ENCODE measurements at regions not wholly inside any gene's neighbourhood (a gene's known extent, or its start where the extent isn't known, plus 50 kb on each side); places are given as distances from the start of the nearest gene placed in this dataset.

- intact Hi-C loops (cut with micrococcal nuclease): no loop called here
- ATAC-seq (no peak), DNase-seq (no peak)
- H3K4me3 Mint-ChIP-seq: no peak overlapping the region
- Histone ChIP-seq H3K27ac (ENCODE audit: low read length) (no peak overlapping the region), H3K4me1 (ENCODE audit: control insufficient read depth, insufficient read depth, low read length) (no peaks in the 10 kb centered on the region), H3K4me3 (ENCODE audit: low read length) (no peak overlapping the region), H3K9me3 (ENCODE audit: control insufficient read depth, insufficient read depth, low read length) (no peaks in the 10 kb centered on the region), H3K36me3 (ENCODE audit: control insufficient read depth, insufficient read depth, low read length) (no peaks in the 10 kb centered on the region), H3K27me3 (ENCODE audit: control insufficient read depth, insufficient read depth, low read length) (no peaks in the 10 kb centered on the region)
- no peaks in the 10 kb centered on the region for H3K4me1 Mint-ChIP-seq
- H3K9me3 Mint-ChIP-seq: peaks cover 0 to 12% of the 10 kb centered on the region in 2 donors
- TF ChIP-seq CTCF (IDR thresholded peaks at IDR 0.05): no peak
- H3K27me3 Mint-ChIP-seq (ENCODE audit: low read depth in 2 of 2): no peaks in the 10 kb centered on the region
- WGBS (ENCODE audit: insufficient coverage): 89% methylated on average over 1 of the region's 1 CpG
- H3K27ac Mint-ChIP-seq: no peak overlapping the region
- H3K36me3 Mint-ChIP-seq: no peaks in the 10 kb centered on the region
These were observed 532.4 kb downstream of the TLR4 start for GRCh38 chr9:118236625-118237024.

- H3K36me3 ChIP-seq (ENCODE audit: control insufficient read depth, insufficient read depth, low read length): no peaks in the 10 kb centered on the region
- H3K9me3 ChIP-seq (ENCODE audit: control insufficient read depth, insufficient read depth, low read length): no peaks in the 10 kb centered on the region
- Mint-ChIP-seq H3K4me1 (no peaks in the 10 kb centered on the region), H3K9me3 (peaks cover 0 to 7% of the 10 kb centered on the region in 2 donors), H3K27ac (no peak overlapping the region), H3K36me3 (no peaks in the 10 kb centered on the region), H3K27me3 (ENCODE audit: low read depth in 2 of 2) (no peaks in the 10 kb centered on the region), H3K4me3 (no peak overlapping the region)
- H3K27ac ChIP-seq (ENCODE audit: low read length): no peak overlapping the region
- no peaks in the 10 kb centered on the region for H3K27me3 ChIP-seq (ENCODE audit: control insufficient read depth, insufficient read depth, low read length)
- intact Hi-C loops (cut with micrococcal nuclease): no loop called here
- H3K4me1 ChIP-seq (ENCODE audit: control insufficient read depth, insufficient read depth, low read length): no peaks in the 10 kb centered on the region
- ATAC-seq (no peak), DNase-seq (no peak)
- TF ChIP-seq CTCF (IDR thresholded peaks at IDR 0.05): no peak
- no peak overlapping the region for H3K4me3 ChIP-seq (ENCODE audit: low read length)
These were observed 533.9 kb downstream of the TLR4 start for GRCh38 chr9:118238139-118238538.

GRCh38 chr9:118252027-118252426 is 547.8 kb downstream of the TLR4 start:
- no peak for TF ChIP-seq CTCF (IDR thresholded peaks at IDR 0.05)
- no peaks in the 10 kb centered on the region for H3K36me3 Mint-ChIP-seq
- no peaks in the 10 kb centered on the region for H3K4me1 Mint-ChIP-seq
- H3K27ac ChIP-seq (ENCODE audit: low read length): no peak overlapping the region
- no peaks in the 10 kb centered on the region for H3K9me3 ChIP-seq (ENCODE audit: control insufficient read depth, insufficient read depth, low read length)
- no peak overlapping the region for H3K4me3 Mint-ChIP-seq
- no peak overlapping the region for H3K27ac Mint-ChIP-seq
- H3K9me3 Mint-ChIP-seq: peaks cover 5 to 9% of the 10 kb centered on the region in 2 donors
- DNase-seq: no peak
- intact Hi-C loops (cut with micrococcal nuclease): no loop called here
- no peaks in the 10 kb centered on the region for H3K27me3 ChIP-seq (ENCODE audit: control insufficient read depth, insufficient read depth, low read length)
- no peaks in the 10 kb centered on the region for H3K27me3 Mint-ChIP-seq (ENCODE audit: low read depth in 2 of 2)
- H3K4me1 ChIP-seq (ENCODE audit: control insufficient read depth, insufficient read depth, low read length): no peaks in the 10 kb centered on the region
- no peaks in the 10 kb centered on the region for H3K36me3 ChIP-seq (ENCODE audit: control insufficient read depth, insufficient read depth, low read length)
- peak in 1 of 3 donors; percentile 49 for ATAC-seq
- no peak overlapping the region for H3K4me3 ChIP-seq (ENCODE audit: low read length)
- WGBS (ENCODE audit: insufficient coverage): 100% methylated on average over 1 of the region's 2 CpGs

GRCh38 chr9:118262191-118262590 is 558.0 kb downstream of the TLR4 start:
- Histone ChIP-seq H3K36me3 (ENCODE audit: control insufficient read depth, insufficient read depth, low read length) (no peaks in the 10 kb centered on the region), H3K27ac (ENCODE audit: low read length) (no peak overlapping the region), H3K27me3 (ENCODE audit: control insufficient read depth, insufficient read depth, low read length) (no peaks in the 10 kb centered on the region), H3K4me1 (ENCODE audit: control insufficient read depth, insufficient read depth, low read length) (no peaks in the 10 kb centered on the region), H3K4me3 (ENCODE audit: low read length) (no peak overlapping the region), H3K9me3 (ENCODE audit: control insufficient read depth, insufficient read depth, low read length) (no peaks in the 10 kb centered on the region)
- no peaks in the 10 kb centered on the region for H3K27me3 Mint-ChIP-seq (ENCODE audit: low read depth in 2 of 2)
- peaks cover 9% of the 10 kb centered on the region for H3K36me3 Mint-ChIP-seq
- no peak for TF ChIP-seq CTCF (IDR thresholded peaks at IDR 0.05)
- 86% methylated on average over 1 of the region's 1 CpG for WGBS (ENCODE audit: insufficient coverage)
- no peak for DNase-seq
- ATAC-seq: no peak
- H3K4me3 Mint-ChIP-seq: no peak overlapping the region
- H3K4me1 Mint-ChIP-seq: no peaks in the 10 kb centered on the region
- intact Hi-C loops (cut with micrococcal nuclease): no loop called here
- peaks cover 11 to 19% of the 10 kb centered on the region in 2 donors for H3K9me3 Mint-ChIP-seq
- no peak overlapping the region for H3K27ac Mint-ChIP-seq

Measured in natural killer cell (primary cell).